ENCODE measurements at regions not wholly inside any gene's neighbourhood (a gene's known extent, or its start where the extent isn't known, plus 50 kb on each side); places are given as distances from the start of the nearest gene placed in this dataset.
"Not testable (repeated sequence)": the region's sequence is repeated elsewhere in the genome, so short reads cannot be mapped to it uniquely, and the experiment has no call there.

GRCh38 chr10:119996944-119997343, 104.4 kb downstream of the SEC23IP start:
- no peak for DNase-seq

GRCh38 chr10:119997429-119997828, 104.9 kb downstream of the SEC23IP start:
- no peak for DNase-seq

GRCh38 chr10:120002785-120003184, 110.3 kb downstream of the SEC23IP start:
- DNase-seq: no peak

GRCh38 chr10:120005207-120006201, 113.0 kb downstream of the SEC23IP start:
- DNase-seq: no peak

GRCh38 chr10:120007261-120007660, 114.7 kb downstream of the SEC23IP start:
- DNase-seq: no peak

GRCh38 chr10:120011359-120012130, 119.0 kb downstream of the SEC23IP start:
- DNase-seq: no peak

GRCh38 chr10:120012131-120012400, 119.5 kb downstream of the SEC23IP start:
- DNase-seq: no peak

- no peak for DNase-seq
Measured at GRCh38 chr10:120012566-120012965, 120.0 kb downstream of the SEC23IP start.

GRCh38 chr10:120014031-120014430, 121.5 kb downstream of the SEC23IP start:
- no peak for DNase-seq

GRCh38 chr10:120015064-120015463, 122.5 kb downstream of the SEC23IP start:
- DNase-seq: no peak

GRCh38 chr10:120016906-120017305, 124.4 kb downstream of the SEC23IP start:
- no peak for DNase-seq

- no peak for DNase-seq
Measured at GRCh38 chr10:120017733-120018417, 125.3 kb downstream of the SEC23IP start.

GRCh38 chr10:120018695-120019094, 126.2 kb downstream of the SEC23IP start:
- no peak for DNase-seq

- no peak for DNase-seq
Measured at GRCh38 chr10:120019568-120019967, 127.0 kb downstream of the SEC23IP start.

GRCh38 chr10:120022357-120022756, 129.8 kb downstream of the SEC23IP start:
- no peak for DNase-seq

GRCh38 chr10:120034236-120034635, 141.7 kb downstream of the SEC23IP start:
- no peak for DNase-seq

GRCh38 chr10:120039046-120039445, 146.5 kb downstream of the SEC23IP start:
- no peak for DNase-seq

GRCh38 chr10:120039826-120040225, 147.3 kb downstream of the SEC23IP start:
- no peak for DNase-seq

- DNase-seq: no peak
Measured at GRCh38 chr10:120041807-120042559, 149.5 kb downstream of the SEC23IP start.

- DNase-seq: no peak
Measured at GRCh38 chr10:120042705-120043104, 150.2 kb downstream of the SEC23IP start.

- DNase-seq: not testable (repeated sequence)
Measured at GRCh38 chr10:120047373-120047772, 154.8 kb downstream of the SEC23IP start.

- no peak for DNase-seq
Measured at GRCh38 chr10:120047926-120048325, 155.4 kb downstream of the SEC23IP start.

- no peak for DNase-seq
Measured at GRCh38 chr10:120048391-120048790, 155.9 kb downstream of the SEC23IP start.

Data from CD4-positive, alpha-beta T cell treated with Interleukin-4 for 1 hour (primary cell).